ENCODE measurements at regions not wholly inside any gene's neighbourhood (a gene's known extent, or its start where the extent isn't known, plus 50 kb on each side); places are given as distances from the start of the nearest gene placed in this dataset.
A peak's percentile ranks its signal among the peaks of the same experiment; 100 is the strongest.

GRCh38 chr5:148012801-148013200 lies 51.0 kb upstream of the SPINK5 start:
- TF ChIP-seq CTCF (IDR thresholded peaks at IDR 0.05) (no peak), POLR2AphosphoS5 (IDR thresholded peaks at IDR 0.05; ENCODE audit: insufficient read depth in 1 of 2, low read depth in 1 of 2) (no peak), POLR2A (IDR thresholded peaks at IDR 0.05) (no peak)
- H3K27ac ChIP-seq: no peak overlapping the region
- H3K36me3 ChIP-seq: no peaks in the 10 kb centered on the region
- no peak for DNase-seq (ENCODE audit: extremely low spot score in 2 of 2)
- H3K27me3 ChIP-seq: no peaks in the 10 kb centered on the region
- no peaks in the 10 kb centered on the region for H3K4me1 ChIP-seq
- intact Hi-C loops (cut with DNase I): no loop called here
- no peaks in the 10 kb centered on the region for H3K9me3 ChIP-seq
- H3K4me3 ChIP-seq: no peak overlapping the region

- Histone ChIP-seq H3K27me3 (no peaks in the 10 kb centered on the region), H3K4me1 (no peaks in the 10 kb centered on the region), H3K4me3 (no peak overlapping the region), H3K9me3 (no peaks in the 10 kb centered on the region), H3K36me3 (no peaks in the 10 kb centered on the region), H3K27ac (no peak overlapping the region)
- TF ChIP-seq POLR2AphosphoS5 (IDR thresholded peaks at IDR 0.05; ENCODE audit: insufficient read depth in 1 of 2, low read depth in 1 of 2) (peak in 1 of 2 donors; percentile 67), CTCF (IDR thresholded peaks at IDR 0.05) (no peak), POLR2A (IDR thresholded peaks at IDR 0.05) (no peak)
- DNase-seq (ENCODE audit: extremely low spot score in 2 of 2): no peak
- intact Hi-C loops (cut with DNase I): no loop called here
Observed at GRCh38 chr5:148011398-148012137, 52.2 kb upstream of the SPINK5 start.

- Histone ChIP-seq H3K4me1 (no peaks in the 10 kb centered on the region), H3K4me3 (no peak overlapping the region), H3K27me3 (no peaks in the 10 kb centered on the region), H3K27ac (no peak overlapping the region), H3K36me3 (no peaks in the 10 kb centered on the region), H3K9me3 (peaks cover 11% of the 10 kb centered on the region)
- DNase-seq (ENCODE audit: extremely low spot score in 2 of 2): no peak
- TF ChIP-seq POLR2AphosphoS5 (IDR thresholded peaks at IDR 0.05; ENCODE audit: insufficient read depth in 1 of 2, low read depth in 1 of 2) (no peak), POLR2A (IDR thresholded peaks at IDR 0.05) (no peak), CTCF (IDR thresholded peaks at IDR 0.05) (no peak)
- intact Hi-C loops (cut with DNase I): no loop called here
Observed at GRCh38 chr5:148005788-148006520, 57.8 kb upstream of the SPINK5 start.

- DNase-seq (ENCODE audit: extremely low spot score in 2 of 2): no peak
- intact Hi-C loops (cut with DNase I): no loop called here
- Histone ChIP-seq H3K4me1 (no peaks in the 10 kb centered on the region), H3K27ac (no peak overlapping the region), H3K36me3 (no peaks in the 10 kb centered on the region), H3K9me3 (peaks cover 11% of the 10 kb centered on the region), H3K27me3 (no peaks in the 10 kb centered on the region), H3K4me3 (no peak overlapping the region)
- no peak for TF ChIP-seq POLR2A (IDR thresholded peaks at IDR 0.05)
- no peak for TF ChIP-seq CTCF (IDR thresholded peaks at IDR 0.05)
- TF ChIP-seq POLR2AphosphoS5 (IDR thresholded peaks at IDR 0.05; ENCODE audit: insufficient read depth in 1 of 2, low read depth in 1 of 2): no peak
Observed at GRCh38 chr5:148003226-148003625, 60.6 kb upstream of the SPINK5 start.

GRCh38 chr5:148002451-148002850 lies 61.3 kb upstream of the SPINK5 start:
- TF ChIP-seq POLR2AphosphoS5 (IDR thresholded peaks at IDR 0.05; ENCODE audit: insufficient read depth in 1 of 2, low read depth in 1 of 2) (no peak), POLR2A (IDR thresholded peaks at IDR 0.05) (no peak), CTCF (IDR thresholded peaks at IDR 0.05) (no peak)
- H3K9me3 ChIP-seq: peaks cover 11% of the 10 kb centered on the region
- no peak overlapping the region for H3K27ac ChIP-seq

More at GRCh38 chr5:148002451-148002850, 61.3 kb upstream of the SPINK5 start:
- Histone ChIP-seq H3K36me3 (no peaks in the 10 kb centered on the region), H3K4me1 (no peaks in the 10 kb centered on the region), H3K4me3 (no peak overlapping the region), H3K27me3 (no peaks in the 10 kb centered on the region)
- intact Hi-C loops (cut with DNase I): no loop called here
- no peak for DNase-seq (ENCODE audit: extremely low spot score in 2 of 2)
